T-helper 17 cell (primary cell): ENCODE measurements at regions not wholly inside any gene's neighbourhood (a gene's known extent, or its start where the extent isn't known, plus 50 kb on each side); places are given as distances from the start of the nearest gene placed in this dataset.
"Not testable (repeated sequence)": the region's sequence is repeated elsewhere in the genome, so short reads cannot be mapped to it uniquely, and the experiment has no call there.

Experiments
- ATAC-seq: fragments of 150-1000 bp; cut with Tn5 transposase; 2 replicates; pipeline ENCODE4 v1.10.0; 2021; ENCODE audit warnings: mild to moderate bottlenecking, moderate library complexity
- DNase-seq, 3 donors: peaks; one replicate each; pipeline versions ENCODE4 v3.0.0 to v3.0.0-alpha.2; 2020 to 2021
- H3K9me3 ChIP-seq: one replicate; pipeline ENCODE4 v1.7.0; 2013; ENCODE audit warnings: low read length, mild to moderate bottlenecking; ENCODE audit not compliant: control insufficient read depth, poor library complexity, severe bottlenecking
- H3K27ac Mint-ChIP-seq: one replicate; pipeline ENCODE4 v1.8.0; 2022; ENCODE audit warnings: mild to moderate bottlenecking, moderate library complexity, mixed read lengths
- H3K27me3 Mint-ChIP-seq: one replicate; pipeline ENCODE4 v1.8.0; 2022; ENCODE audit warnings: mixed read lengths
- H3K36me3 Mint-ChIP-seq: one replicate; pipeline ENCODE4 v1.8.0; 2022; ENCODE audit warnings: low read depth, mixed read lengths
- H3K4me1 Mint-ChIP-seq: one replicate; pipeline ENCODE4 v1.8.0; 2022; ENCODE audit warnings: mild to moderate bottlenecking, mixed read lengths
- H3K4me3 Mint-ChIP-seq: one replicate; pipeline ENCODE4 v1.8.0; 2022; ENCODE audit warnings: mild to moderate bottlenecking, moderate library complexity, mixed read lengths

- Mint-ChIP-seq H3K27ac (no peak overlapping the region), H3K36me3 (no peaks in the 10 kb centered on the region), H3K4me3 (no peak overlapping the region), H3K27me3 (peaks cover 24% of the 10 kb centered on the region), H3K4me1 (no peaks in the 10 kb centered on the region)
- no peaks in the 10 kb centered on the region for H3K9me3 ChIP-seq
- DNase-seq (no peak), ATAC-seq (no peak)
These were observed 78.9 kb upstream of the GAS1 start for GRCh38 chr9:87026204-87026603.

- H3K27ac Mint-ChIP-seq, H3K4me1 Mint-ChIP-seq, ATAC-seq, H3K36me3 Mint-ChIP-seq, DNase-seq, H3K9me3 ChIP-seq, H3K4me3 Mint-ChIP-seq: not testable (repeated sequence)
- peaks cover 19% of the 10 kb centered on the region for H3K27me3 Mint-ChIP-seq
These were observed 81.5 kb upstream of the GAS1 start for GRCh38 chr9:87028836-87029235.

- H3K4me1 Mint-ChIP-seq = no peaks in the 10 kb centered on the region
- H3K36me3 Mint-ChIP-seq = no peaks in the 10 kb centered on the region
- no peaks in the 10 kb centered on the region for H3K9me3 ChIP-seq
- no peak overlapping the region for H3K4me3 Mint-ChIP-seq
- H3K27ac Mint-ChIP-seq = no peak overlapping the region
- ATAC-seq (no peak), DNase-seq (no peak)
- peaks cover 27% of the 10 kb centered on the region for H3K27me3 Mint-ChIP-seq
These were observed 82.6 kb upstream of the GAS1 start for GRCh38 chr9:87029905-87030304.

- no peaks in the 10 kb centered on the region for H3K9me3 ChIP-seq
- DNase-seq (no peak), ATAC-seq (no peak)
- Mint-ChIP-seq H3K27me3 (peaks cover 33% of the 10 kb centered on the region), H3K27ac (no peak overlapping the region), H3K36me3 (no peaks in the 10 kb centered on the region), H3K4me3 (no peak overlapping the region), H3K4me1 (no peaks in the 10 kb centered on the region)
These were observed 87.5 kb upstream of the GAS1 start for GRCh38 chr9:87034841-87035240.

GRCh38 chr9:87035879-87036278, 88.6 kb upstream of the GAS1 start:
- H3K4me3 Mint-ChIP-seq = no peak overlapping the region
- no peaks in the 10 kb centered on the region for H3K9me3 ChIP-seq
- H3K4me1 Mint-ChIP-seq = no peaks in the 10 kb centered on the region
- ATAC-seq (no peak), DNase-seq (no peak)
- H3K27ac Mint-ChIP-seq = no peak overlapping the region
- peaks cover 35% of the 10 kb centered on the region for H3K27me3 Mint-ChIP-seq
- H3K36me3 Mint-ChIP-seq = no peaks in the 10 kb centered on the region

- DNase-seq (no peak), ATAC-seq (no peak)
- no peaks in the 10 kb centered on the region for H3K36me3 Mint-ChIP-seq
- no peak overlapping the region for H3K27ac Mint-ChIP-seq
- peaks cover 35% of the 10 kb centered on the region for H3K27me3 Mint-ChIP-seq
- H3K4me1 Mint-ChIP-seq = no peaks in the 10 kb centered on the region
- H3K4me3 Mint-ChIP-seq = no peak overlapping the region
- no peaks in the 10 kb centered on the region for H3K9me3 ChIP-seq
These were observed 89.2 kb upstream of the GAS1 start for GRCh38 chr9:87036506-87036905.

- no peak for ATAC-seq
These were observed 92.6 kb upstream of the GAS1 start for GRCh38 chr9:87039809-87040392.

GRCh38 chr9:87040410-87041009, 93.2 kb upstream of the GAS1 start:
- peaks cover 2% of the 10 kb centered on the region for H3K36me3 Mint-ChIP-seq
- DNase-seq (no peak), ATAC-seq (no peak)
- H3K27ac Mint-ChIP-seq = no peak overlapping the region
- no peak overlapping the region for H3K4me3 Mint-ChIP-seq
- no peaks in the 10 kb centered on the region for H3K4me1 Mint-ChIP-seq
- H3K27me3 Mint-ChIP-seq = peaks cover 14% of the 10 kb centered on the region
- H3K9me3 ChIP-seq = no peaks in the 10 kb centered on the region

More at GRCh38 chr9:87039809-87040392, 92.6 kb upstream of the GAS1 start:
- H3K9me3 ChIP-seq = no peaks in the 10 kb centered on the region
- no peak overlapping the region for H3K27ac Mint-ChIP-seq
- no peaks in the 10 kb centered on the region for H3K4me1 Mint-ChIP-seq
- peaks cover 2% of the 10 kb centered on the region for H3K36me3 Mint-ChIP-seq
- H3K27me3 Mint-ChIP-seq = peaks cover 15% of the 10 kb centered on the region
- H3K4me3 Mint-ChIP-seq = no peak overlapping the region
- no peak for DNase-seq

- H3K4me1 Mint-ChIP-seq, H3K4me3 Mint-ChIP-seq, DNase-seq, ATAC-seq, H3K27me3 Mint-ChIP-seq, H3K36me3 Mint-ChIP-seq, H3K9me3 ChIP-seq, H3K27ac Mint-ChIP-seq: not testable (repeated sequence)
These were observed 94.4 kb upstream of the GAS1 start for GRCh38 chr9:87041553-87042235.

GRCh38 chr9:87049929-87050608, 102.8 kb upstream of the GAS1 start:
- not testable (repeated sequence) for ATAC-seq, H3K9me3 ChIP-seq, H3K4me3 Mint-ChIP-seq, H3K4me1 Mint-ChIP-seq, H3K27ac Mint-ChIP-seq, H3K36me3 Mint-ChIP-seq, DNase-seq, H3K27me3 Mint-ChIP-seq

- Mint-ChIP-seq H3K27ac (no peak overlapping the region), H3K27me3 (peaks cover 4% of the 10 kb centered on the region), H3K4me3 (no peak overlapping the region), H3K36me3 (no peaks in the 10 kb centered on the region), H3K4me1 (no peaks in the 10 kb centered on the region)
- DNase-seq (no peak), ATAC-seq (no peak)
- H3K9me3 ChIP-seq = no peaks in the 10 kb centered on the region
These were observed 107.8 kb upstream of the GAS1 start for GRCh38 chr9:87054999-87055686.

- no peaks in the 10 kb centered on the region for H3K9me3 ChIP-seq
- DNase-seq (no peak), ATAC-seq (no peak)
- Mint-ChIP-seq H3K4me1 (no peaks in the 10 kb centered on the region), H3K36me3 (peaks cover 2% of the 10 kb centered on the region), H3K4me3 (no peak overlapping the region), H3K27ac (no peak overlapping the region), H3K27me3 (peaks cover 13% of the 10 kb centered on the region)
These were observed 112.5 kb upstream of the GAS1 start for GRCh38 chr9:87059772-87060171.

GRCh38 chr9:87062746-87063145, 115.4 kb upstream of the GAS1 start:
- no peak overlapping the region for H3K4me3 Mint-ChIP-seq
- DNase-seq = no peak

More at GRCh38 chr9:87062746-87063145, 115.4 kb upstream of the GAS1 start:
- Mint-ChIP-seq H3K27ac (no peak overlapping the region), H3K36me3 (peaks cover 2% of the 10 kb centered on the region), H3K4me1 (no peaks in the 10 kb centered on the region), H3K27me3 (peaks cover 13% of the 10 kb centered on the region)
- H3K9me3 ChIP-seq = no peaks in the 10 kb centered on the region
- no peak for ATAC-seq
